ENCODE measurements at regions not wholly inside any gene's neighbourhood (a gene's known extent, or its start where the extent isn't known, plus 50 kb on each side); places are given as distances from the start of the nearest gene placed in this dataset.

- dilution Hi-C loops (cut with MboI; ENCODE audit: extremely low pct_ligation_motif_present, low sequenced_read_pairs) (no loop called here), intact Hi-C loops (cut with micrococcal nuclease) (no loop called here)
- Histone ChIP-seq H3K79me2 (ENCODE audit: control insufficient read depth, insufficient read depth, low read length) (no peaks in the 10 kb centered on the region), H3K4me2 (ENCODE audit: insufficient read depth, low read length) (no peak overlapping the region), H4K20me1 (replicated peaks; ENCODE audit: control insufficient read depth, extremely low read depth, insufficient read depth, low read length) (no peaks in the 10 kb centered on the region), H3K9ac (replicated peaks; ENCODE audit: extremely low read depth, insufficient read depth, low read length) (no peak overlapping the region), H3K4me1 (ENCODE audit: control insufficient read depth, extremely low read depth, insufficient read depth, low read length) (no peaks in the 10 kb centered on the region), H3K9me1 (replicated peaks; ENCODE audit: control insufficient read depth, extremely low read depth, insufficient read depth, low read length) (no peaks in the 10 kb centered on the region), H2AFZ (ENCODE audit: low read depth, low read length) (no peak overlapping the region), H3K4me3 (replicated peaks in 1 of 3; ENCODE audit: insufficient read depth in 1 of 3, low read depth in 1 of 3, low read length in 3 of 3) (no peak overlapping the region), H3K36me3 (ENCODE audit: control insufficient read depth in 2 of 2, extremely low read depth in 1 of 2, insufficient read depth in 2 of 2, low read length in 2 of 2) (no peaks in the 10 kb centered on the region), H3K9me3 (replicated peaks; ENCODE audit: control insufficient read depth, insufficient read depth, low read length) (no peaks in the 10 kb centered on the region), H3K27me3 (ENCODE audit: control insufficient read depth in 2 of 2, insufficient read depth in 2 of 2, low read length in 2 of 2) (no peaks in the 10 kb centered on the region), H3K27ac (ENCODE audit: insufficient read depth, low read depth, low read length) (no peak overlapping the region)
- DNase-seq (ENCODE audit: low read depth, low spot score), result no peak
- CTCF ChIA-PET, result no interaction called here
- POLR2A ChIA-PET, result no interaction called here
- no peak for TF ChIP-seq MAX (IDR thresholded peaks at IDR 0.05; ENCODE audit: insufficient read depth, insufficient read length)
- no peak for TF ChIP-seq JUN (IDR thresholded peaks at IDR 0.05; ENCODE audit: borderline replicate concordance, insufficient read depth, insufficient read length, low read depth)
- BruUV-seq (replicated peaks), result no TSS peak
- no peak for FAIRE-seq
Observed at GRCh38 chr10:83119346-83119745, 1020.0 kb upstream of the GHITM start.

- no TSS peak for BruUV-seq (replicated peaks)
- no peak overlapping the region for H3K4me2 ChIP-seq (ENCODE audit: insufficient read depth, low read length)
- ChIA-PET CTCF (no interaction called here), POLR2A (no interaction called here)
- no peaks in the 10 kb centered on the region for H3K27me3 ChIP-seq (ENCODE audit: control insufficient read depth in 2 of 2, insufficient read depth in 2 of 2, low read length in 2 of 2)
- TF ChIP-seq POLR2AphosphoS5 (IDR thresholded peaks at IDR 0.05; ENCODE audit: insufficient read depth, low read depth, low read length) (no peak), MAX (IDR thresholded peaks at IDR 0.05; ENCODE audit: insufficient read depth, insufficient read length) (no peak), FOS (IDR thresholded peaks at IDR 0.05; ENCODE audit: borderline replicate concordance, insufficient read depth, low read length) (no peak), MYC (IDR thresholded peaks at IDR 0.05; ENCODE audit: low read depth, low read length) (no peak), CTCF (IDR thresholded peaks at IDR 0.05; ENCODE audit: extremely low read depth in 1 of 2, insufficient read depth in 1 of 2, low read depth in 1 of 2, low read length in 2 of 2) (no peak), JUN (IDR thresholded peaks at IDR 0.05; ENCODE audit: borderline replicate concordance, insufficient read depth, insufficient read length, low read depth) (no peak), POLR2A (IDR thresholded peaks at IDR 0.05; ENCODE audit: low read depth, low read length) (no peak), GATA2 (IDR thresholded peaks at IDR 0.05; ENCODE audit: insufficient read depth, insufficient read length, low read depth, low read length) (no peak), EZH2 (IDR thresholded peaks at IDR 0.05; ENCODE audit: borderline replicate concordance, low read depth, low read length, severe bottlenecking) (no peak)
- no peak overlapping the region for H3K9ac ChIP-seq (replicated peaks; ENCODE audit: extremely low read depth, insufficient read depth, low read length)
- no peak for DNase-seq (ENCODE audit: low read depth, low spot score)
- H2AFZ ChIP-seq (ENCODE audit: low read depth, low read length), result no peak overlapping the region
- H3K4me1 ChIP-seq (ENCODE audit: control insufficient read depth, extremely low read depth, insufficient read depth, low read length), result no peaks in the 10 kb centered on the region
- no peaks in the 10 kb centered on the region for H3K36me3 ChIP-seq (ENCODE audit: control insufficient read depth in 2 of 2, extremely low read depth in 1 of 2, insufficient read depth in 2 of 2, low read length in 2 of 2)
- dilution Hi-C loops (cut with MboI; ENCODE audit: extremely low pct_ligation_motif_present, low sequenced_read_pairs), result no loop called here
- no peak overlapping the region for H3K4me3 ChIP-seq (replicated peaks in 1 of 3; ENCODE audit: insufficient read depth in 1 of 3, low read depth in 1 of 3, low read length in 3 of 3)
- no peaks in the 10 kb centered on the region for H3K79me2 ChIP-seq (ENCODE audit: control insufficient read depth, insufficient read depth, low read length)
- no peaks in the 10 kb centered on the region for H3K9me1 ChIP-seq (replicated peaks; ENCODE audit: control insufficient read depth, extremely low read depth, insufficient read depth, low read length)
- no peaks in the 10 kb centered on the region for H3K9me3 ChIP-seq (replicated peaks; ENCODE audit: control insufficient read depth, insufficient read depth, low read length)
- no peaks in the 10 kb centered on the region for H4K20me1 ChIP-seq (replicated peaks; ENCODE audit: control insufficient read depth, extremely low read depth, insufficient read depth, low read length)
- FAIRE-seq, result no peak
- no peak overlapping the region for H3K27ac ChIP-seq (ENCODE audit: insufficient read depth, low read depth, low read length)
- intact Hi-C loops (cut with micrococcal nuclease), result no loop called here
Observed at GRCh38 chr10:83122336-83122735, 1017.0 kb upstream of the GHITM start.

Data from endothelial cell of umbilical vein (primary cell).